H54 (cell line): ENCODE measurements at regions not wholly inside any gene's neighbourhood (a gene's known extent, or its start where the extent isn't known, plus 50 kb on each side); places are given as distances from the start of the nearest gene placed in this dataset.

Source experiments
- DNase-seq: peaks from one replicate; pipeline ENCODE4 v3.0.0; 2011; ENCODE audit warnings: low spot score, mixed read lengths; ENCODE audit not compliant: insufficient read length
- FAIRE-seq: peaks from 3 replicates; lab custom pipeline; 2011; peaks lifted over from hg19 to GRCh38; lab: Jason Lieb, UNC
- POLR2A ChIP-seq: IDR thresholded peaks from 2 replicates; pipeline ENCODE4 v1.6.1; 2011; ENCODE audit warnings: low read depth, mild to moderate bottlenecking, low read length

GRCh38 chr10:118407777-118408176 lies 65.7 kb upstream of the FAM204A start:
- no peak for TF ChIP-seq POLR2A
- no peak for FAIRE-seq
- no peak for DNase-seq

GRCh38 chr10:118407026-118407425 lies 64.9 kb upstream of the FAM204A start:
- TF ChIP-seq POLR2A: no peak
- DNase-seq (no peak), FAIRE-seq (no peak)

GRCh38 chr10:118405928-118406327 lies 63.8 kb upstream of the FAM204A start:
- FAIRE-seq (no peak), DNase-seq (no peak)
- no peak for TF ChIP-seq POLR2A

- DNase-seq: no peak
- FAIRE-seq: no peak
- TF ChIP-seq POLR2A: no peak
Observed at GRCh38 chr10:118403967-118404366, 61.8 kb upstream of the FAM204A start.

- FAIRE-seq (no peak), DNase-seq (no peak)
- TF ChIP-seq POLR2A: no peak
Observed at GRCh38 chr10:118401708-118402193, 59.6 kb upstream of the FAM204A start.

- FAIRE-seq (no peak), DNase-seq (no peak)
- TF ChIP-seq POLR2A: no peak
Observed at GRCh38 chr10:118397391-118397790, 55.3 kb upstream of the FAM204A start.

GRCh38 chr10:118395947-118396346 lies 53.8 kb upstream of the FAM204A start:
- no peak for DNase-seq
- no peak for TF ChIP-seq POLR2A
- no peak for FAIRE-seq

GRCh38 chr10:118394301-118395200 lies 52.4 kb upstream of the FAM204A start:
- no peak for DNase-seq
- TF ChIP-seq POLR2A: no peak

GRCh38 chr10:118392761-118393160 lies 50.6 kb upstream of the FAM204A start:
- FAIRE-seq (no peak), DNase-seq (no peak)
- no peak for TF ChIP-seq POLR2A

More at GRCh38 chr10:118394301-118395200, 52.4 kb upstream of the FAM204A start:
- FAIRE-seq: no peak
